Adrenal gland (tissue), 5 donors: ENCODE measurements at regions not wholly inside any gene's neighbourhood (a gene's known extent, or its start where the extent isn't known, plus 50 kb on each side); places are given as distances from the start of the nearest gene placed in this dataset.

ENCODE experiments used
- CTCF ChIP-seq, 6 experiments: fragments of 450-650 bp in 4 of 6; fragments of 200-600 bp in 2 of 6; sonication (generic) in 1 of 6; IDR thresholded peaks; 1 replicate in 5 of 6; 2 replicates in 1 of 6; pipeline versions ENCODE4 v1.5.1 to v1.8.0; 2016 to 2021; ENCODE audit warnings: antibody characterized with exemption in 6 of 6, mild to moderate bottlenecking in 2 of 6, moderate library complexity in 1 of 6
- POLR2A ChIP-seq, 2 donors: fragments of 450-650 bp; IDR thresholded peaks; one replicate each; pipeline ENCODE4 v1.6.1; 2017; ENCODE audit warnings: antibody characterized with exemption in 2 of 2, mild to moderate bottlenecking in 2 of 2, moderate library complexity in 1 of 2
- donor health status: DM: no; HTN: no; CAD: no.

- TF ChIP-seq CTCF (IDR thresholded peaks at IDR 0.05) (no peak), POLR2A (IDR thresholded peaks at IDR 0.05) (no peak)
Measured at GRCh38 chr2:107091163-107091864, 205.3 kb upstream of the ST6GAL2 start.
